Endothelial cell of umbilical vein (primary cell): ENCODE measurements at regions not wholly inside any gene's neighbourhood (a gene's known extent, or its start where the extent isn't known, plus 50 kb on each side); places are given as distances from the start of the nearest gene placed in this dataset.

Source experiments
- BruUV-seq: library from RNA; stranded (reverse); fragments of 400-500 nt; replicated peaks from 2 replicates; lab custom pipeline; 2021; lab: Mats Ljungman, UMichigan
- CTCF ChIA-PET: fragments of 300-600, 350-600 bp; sonication (Branson Sonifier 250); formaldehyde crosslinking; loops from one replicate; lab custom pipeline; 2021; ENCODE audit warnings: antibody characterized with exemption, inconsistent platforms; lab: Charles Lee
- POLR2A ChIA-PET: fragments of 300-600, 350-600 bp; sonication (Branson Sonifier 250); formaldehyde crosslinking; loops from one replicate; lab custom pipeline; 2021; ENCODE audit warnings: antibody characterized with exemption, inconsistent platforms; lab: Charles Lee
- DNase-seq: peaks from one replicate; pipeline ENCODE4 v3.0.0-alpha.2; 2011; ENCODE audit warnings: low read depth, low spot score
- FAIRE-seq: peaks from 2 replicates; lab custom pipeline; 2011; peaks lifted over from hg19 to GRCh38; lab: Jason Lieb, UNC
- H2AFZ ChIP-seq: 2 replicates; pipeline ENCODE4 v1.6.0; 2012; ENCODE audit warnings: low read depth, low read length, control low read depth, inconsistent platforms
- H3K27ac ChIP-seq: 2 replicates; pipeline ENCODE4 v1.5.1; 2011; ENCODE audit warnings: low read depth, mild to moderate bottlenecking, control low read depth, low read length, moderate library complexity; ENCODE audit not compliant: insufficient read depth
- H3K27me3 ChIP-seq, 2 experiments: 2 replicates each; pipeline versions ENCODE4 v1.6.0 to v1.6.1; 2011; ENCODE audit warnings: low read length in 2 of 2, mixed read lengths in 1 of 2; ENCODE audit not compliant: control insufficient read depth in 2 of 2, insufficient read depth in 2 of 2
- H3K36me3 ChIP-seq, 2 experiments: 2 replicates in 1 of 2; 3 replicates in 1 of 2; pipeline ENCODE4 v1.5.1; 2011; ENCODE audit warnings: low read length in 2 of 2, mild to moderate bottlenecking in 1 of 2, moderate library complexity in 1 of 2; ENCODE audit not compliant: control insufficient read depth in 2 of 2, insufficient read depth in 2 of 2; ENCODE audit errors: extremely low read depth in 1 of 2
- H3K4me1 ChIP-seq: 3 replicates; pipeline ENCODE4 v1.5.1; 2011; ENCODE audit warnings: mild to moderate bottlenecking, low read length; ENCODE audit not compliant: control insufficient read depth, insufficient read depth; ENCODE audit errors: extremely low read depth
- H3K4me2 ChIP-seq: 2 replicates; pipeline ENCODE4 v1.6.1; 2011; ENCODE audit warnings: low read length, control low read depth, mixed read lengths; ENCODE audit not compliant: insufficient read depth
- H3K4me3 ChIP-seq, 3 experiments: fragments of 200-600 bp in 1 of 3; sonication (generic), shearing (Covaris generic) in 1 of 3; replicated peaks in 1 of 3; 2 replicates each; pipeline ENCODE4 v1.5.1; 2011 to 2016; ENCODE audit warnings: control low read depth in 3 of 3, low read length in 3 of 3, mild to moderate bottlenecking in 2 of 3, inconsistent platforms in 1 of 3, low read depth in 1 of 3, moderate library complexity in 1 of 3; ENCODE audit not compliant: insufficient read depth in 1 of 3
- H3K79me2 ChIP-seq: 2 replicates; pipeline ENCODE4 v1.6.0; 2012; ENCODE audit warnings: low read length, inconsistent platforms; ENCODE audit not compliant: control insufficient read depth, insufficient read depth
- H3K9ac ChIP-seq: replicated peaks from 2 replicates; pipeline ENCODE3; 2011; ENCODE audit warnings: low read length, control low read depth; ENCODE audit not compliant: insufficient read depth; ENCODE audit errors: extremely low read depth
- H3K9me1 ChIP-seq: replicated peaks from 3 replicates; pipeline ENCODE4 v1.6.0; 2011; ENCODE audit warnings: mild to moderate bottlenecking, low read length; ENCODE audit not compliant: control insufficient read depth, insufficient read depth; ENCODE audit errors: extremely low read depth
- H3K9me3 ChIP-seq: replicated peaks from 2 replicates; pipeline ENCODE4 v1.5.1; 2012; ENCODE audit warnings: low read length, inconsistent platforms; ENCODE audit not compliant: control insufficient read depth, insufficient read depth
- H4K20me1 ChIP-seq: replicated peaks from 2 replicates; pipeline ENCODE3; 2011; ENCODE audit warnings: mild to moderate bottlenecking, low read length; ENCODE audit not compliant: control insufficient read depth, insufficient read depth; ENCODE audit errors: extremely low read depth
- EZH2 ChIP-seq: IDR thresholded peaks from 2 replicates; pipeline ENCODE4 v1.6.1; 2012; ENCODE audit warnings: borderline replicate concordance, low read depth, mild to moderate bottlenecking, moderate library complexity, low read length, inconsistent platforms; ENCODE audit not compliant: severe bottlenecking
- FOS ChIP-seq: IDR thresholded peaks from 2 replicates; pipeline ENCODE4 v1.6.1; 2011; ENCODE audit warnings: mild to moderate bottlenecking, low read length, moderate library complexity, borderline replicate concordance; ENCODE audit not compliant: insufficient read depth
- GATA2 ChIP-seq: IDR thresholded peaks from 2 replicates; pipeline ENCODE4 v1.7.0; 2011; ENCODE audit warnings: low read depth, mild to moderate bottlenecking, moderate library complexity, mixed read lengths, low read length; ENCODE audit not compliant: insufficient read length, insufficient read depth
- JUN ChIP-seq: IDR thresholded peaks from 2 replicates; pipeline ENCODE4 v1.6.1; 2011; ENCODE audit warnings: borderline replicate concordance, low read depth; ENCODE audit not compliant: insufficient read length, insufficient read depth
- MYC ChIP-seq: IDR thresholded peaks from one replicate; pipeline ENCODE4 v1.6.1; 2011; ENCODE audit warnings: mild to moderate bottlenecking, low read depth, low read length
- POLR2A ChIP-seq: IDR thresholded peaks from 2 replicates; pipeline ENCODE4 v1.6.1; 2012; ENCODE audit warnings: low read depth, mild to moderate bottlenecking, control low read depth, low read length
- POLR2AphosphoS5 ChIP-seq: IDR thresholded peaks from 2 replicates; pipeline ENCODE4 v1.6.1; 2012; ENCODE audit warnings: low read depth, mild to moderate bottlenecking, control low read depth, low read length, moderate library complexity; ENCODE audit not compliant: insufficient read depth
- dilution Hi-C: fragments of 300-500 bp; cut with MboI; formaldehyde crosslinking; loops from one replicate; pipeline ENCODE4 v1.15.0; 2019; ENCODE audit warnings: low sequenced_read_pairs; ENCODE audit not compliant: extremely low pct_ligation_motif_present
- intact Hi-C: fragments of 100-400 bp; cut with micrococcal nuclease; formaldehyde crosslinking; loops from one replicate; pipeline ENCODE4 v1.10.0; 2022
- TF ChIP-seq, protein P1 (sequence below), 2 donors: IDR thresholded peaks; 1 replicate in 1 of 2; 2 replicates in 1 of 2; pipeline ENCODE4 v1.5.1; 2011; ENCODE audit warnings: low read length in 2 of 2, mild to moderate bottlenecking in 2 of 2, moderate library complexity in 2 of 2, control low read depth in 1 of 2, inconsistent platforms in 1 of 2, low read depth in 1 of 2; ENCODE audit not compliant: insufficient read depth in 1 of 2; ENCODE audit errors: extremely low read depth in 1 of 2
- TF ChIP-seq, protein P2 (sequence below): IDR thresholded peaks from 2 replicates; pipeline ENCODE4 v1.6.1; 2011; ENCODE audit not compliant: insufficient read depth, insufficient read length

DNA sequence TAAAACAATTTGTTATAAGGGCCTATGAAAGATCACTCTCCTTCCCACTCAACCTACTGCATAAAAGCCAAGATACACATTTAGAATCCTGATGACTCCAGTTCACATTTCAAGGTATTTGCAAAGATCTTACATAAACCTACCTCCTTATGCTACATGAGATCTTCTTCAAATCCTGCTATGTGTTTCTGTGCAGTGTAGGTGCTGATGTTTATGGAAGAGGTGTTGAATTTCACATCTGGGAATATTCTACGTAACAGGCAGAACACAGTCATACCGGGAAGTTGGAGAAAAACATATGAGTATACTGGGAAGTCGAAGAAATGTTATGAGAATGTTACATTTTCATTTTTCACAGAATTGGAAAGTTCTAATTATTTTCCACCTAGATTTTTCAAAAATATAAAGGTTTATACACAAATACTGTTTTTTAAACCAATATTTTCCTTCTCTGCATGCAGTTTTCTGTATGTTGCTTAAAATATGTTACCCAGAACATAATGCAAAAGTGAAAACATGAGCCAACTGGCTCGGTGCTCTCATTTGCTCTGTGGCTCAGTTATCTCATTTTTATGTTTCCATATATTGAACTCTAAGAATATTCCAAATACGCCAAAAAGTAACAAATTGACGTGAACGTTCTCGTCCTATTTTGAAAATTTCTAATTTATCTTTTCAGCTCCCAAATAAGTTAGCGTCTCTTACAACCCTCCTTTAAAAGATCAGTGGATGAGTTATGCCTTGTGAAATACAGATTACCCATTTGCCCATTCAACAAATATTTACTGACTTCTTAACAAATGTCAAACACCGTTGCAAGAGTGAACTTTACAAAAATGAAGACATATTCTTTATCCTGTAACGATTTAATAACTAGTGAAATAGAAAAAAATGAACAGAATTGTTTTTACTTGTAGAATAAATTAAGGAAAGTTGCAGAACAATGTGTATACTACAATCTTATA lies 899.3 kb downstream of the STIM2 start:
- Histone ChIP-seq H4K20me1 (no peaks in the 10 kb centered on the region), H3K9me1 (no peaks in the 10 kb centered on the region), H3K79me2 (no peaks in the 10 kb centered on the region), H3K9ac (no peak overlapping the region), H2AFZ (no peak overlapping the region), H3K36me3 (no peaks in the 10 kb centered on the region), H3K27me3 (no peaks in the 10 kb centered on the region), H3K4me2 (no peak overlapping the region), H3K9me3 (no peaks in the 10 kb centered on the region), H3K4me3 (no peak overlapping the region), H3K27ac (no peak overlapping the region), H3K4me1 (no peaks in the 10 kb centered on the region)
- FAIRE-seq (no peak), DNase-seq (no peak)
- TF ChIP-seq, protein P1, sequence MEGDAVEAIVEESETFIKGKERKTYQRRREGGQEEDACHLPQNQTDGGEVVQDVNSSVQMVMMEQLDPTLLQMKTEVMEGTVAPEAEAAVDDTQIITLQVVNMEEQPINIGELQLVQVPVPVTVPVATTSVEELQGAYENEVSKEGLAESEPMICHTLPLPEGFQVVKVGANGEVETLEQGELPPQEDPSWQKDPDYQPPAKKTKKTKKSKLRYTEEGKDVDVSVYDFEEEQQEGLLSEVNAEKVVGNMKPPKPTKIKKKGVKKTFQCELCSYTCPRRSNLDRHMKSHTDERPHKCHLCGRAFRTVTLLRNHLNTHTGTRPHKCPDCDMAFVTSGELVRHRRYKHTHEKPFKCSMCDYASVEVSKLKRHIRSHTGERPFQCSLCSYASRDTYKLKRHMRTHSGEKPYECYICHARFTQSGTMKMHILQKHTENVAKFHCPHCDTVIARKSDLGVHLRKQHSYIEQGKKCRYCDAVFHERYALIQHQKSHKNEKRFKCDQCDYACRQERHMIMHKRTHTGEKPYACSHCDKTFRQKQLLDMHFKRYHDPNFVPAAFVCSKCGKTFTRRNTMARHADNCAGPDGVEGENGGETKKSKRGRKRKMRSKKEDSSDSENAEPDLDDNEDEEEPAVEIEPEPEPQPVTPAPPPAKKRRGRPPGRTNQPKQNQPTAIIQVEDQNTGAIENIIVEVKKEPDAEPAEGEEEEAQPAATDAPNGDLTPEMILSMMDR (IDR thresholded peaks at IDR 0.05; ENCODE audit: extremely low read depth in 1 of 2, insufficient read depth in 1 of 2, low read depth in 1 of 2, low read length in 2 of 2): no peak
- no peak for TF ChIP-seq POLR2AphosphoS5
- TF ChIP-seq JUN: no peak
- TF ChIP-seq, protein P2, sequence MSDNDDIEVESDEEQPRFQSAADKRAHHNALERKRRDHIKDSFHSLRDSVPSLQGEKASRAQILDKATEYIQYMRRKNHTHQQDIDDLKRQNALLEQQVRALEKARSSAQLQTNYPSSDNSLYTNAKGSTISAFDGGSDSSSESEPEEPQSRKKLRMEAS: no peak
- TF ChIP-seq MYC: no peak
- no peak for TF ChIP-seq GATA2
- no peak for TF ChIP-seq POLR2A
- TF ChIP-seq EZH2: no peak
- TF ChIP-seq FOS: no peak
- dilution Hi-C loops: no loop called here
- ChIA-PET CTCF (no interaction called here), POLR2A (no interaction called here)
- BruUV-seq: no TSS peak
- intact Hi-C loops: no loop called here
